GM21723 (cell line): ENCODE measurements at regions not wholly inside any gene's neighbourhood (a gene's known extent, or its start where the extent isn't known, plus 50 kb on each side); places are given as distances from the start of the nearest gene placed in this dataset.

Experiments used
- ATAC-seq: cut with Tn5 transposase; IDR thresholded peaks from one replicate; pipeline ENCODE4 v1.9.1; 2021; ENCODE audit warnings: mild to moderate bottlenecking, moderate library complexity; ENCODE audit not compliant: unreplicated experiment

- no peak for ATAC-seq
Measured at GRCh38 chr13:40103864-40104263, 448.4 kb downstream of the COG6 start.

- ATAC-seq: no peak
Measured at GRCh38 chr13:40105231-40105630, 449.8 kb downstream of the COG6 start.

GRCh38 chr13:40109351-40109844, 453.9 kb downstream of the COG6 start:
- no peak for ATAC-seq

- no peak for ATAC-seq
Measured at GRCh38 chr13:40113643-40114304, 458.3 kb downstream of the COG6 start.

- no peak for ATAC-seq
Measured at GRCh38 chr13:40114305-40114896, 458.9 kb downstream of the COG6 start.

GRCh38 chr13:40115426-40115825, 460.0 kb downstream of the COG6 start:
- ATAC-seq: no peak

- ATAC-seq: no peak
Measured at GRCh38 chr13:40116008-40116407, 460.5 kb downstream of the COG6 start.

GRCh38 chr13:40118337-40118736, 462.9 kb downstream of the COG6 start:
- no peak for ATAC-seq

GRCh38 chr13:40119852-40120251, 464.4 kb downstream of the COG6 start:
- ATAC-seq: no peak

- ATAC-seq: no peak
Measured at GRCh38 chr13:40120288-40120687, 464.8 kb downstream of the COG6 start.

GRCh38 chr13:40120781-40121180, 465.3 kb downstream of the COG6 start:
- no peak for ATAC-seq

GRCh38 chr13:40121722-40122121, 466.3 kb downstream of the COG6 start:
- no peak for ATAC-seq

- ATAC-seq: no peak
Measured at GRCh38 chr13:40123962-40124632, 468.6 kb downstream of the COG6 start.

- ATAC-seq: no peak
Measured at GRCh38 chr13:40124633-40125015, 469.2 kb downstream of the COG6 start.

- no peak for ATAC-seq
Measured at GRCh38 chr13:40125336-40125735, 469.9 kb downstream of the COG6 start.

- no peak for ATAC-seq
Measured at GRCh38 chr13:40126306-40127085, 471.0 kb downstream of the COG6 start.

- ATAC-seq: no peak
Measured at GRCh38 chr13:40127476-40127875, 472.0 kb downstream of the COG6 start.

- no peak for ATAC-seq
Measured at GRCh38 chr13:40127925-40128324, 472.5 kb downstream of the COG6 start.

- no peak for ATAC-seq
Measured at GRCh38 chr13:40129467-40129866, 474.0 kb downstream of the COG6 start.

- no peak for ATAC-seq
Measured at GRCh38 chr13:40130871-40131636, 475.6 kb downstream of the COG6 start.

GRCh38 chr13:40132249-40132648, 476.8 kb downstream of the COG6 start:
- ATAC-seq: no peak
